H4 (cell line): ENCODE measurements at regions not wholly inside any gene's neighbourhood (a gene's known extent, or its start where the extent isn't known, plus 50 kb on each side); places are given as distances from the start of the nearest gene placed in this dataset.
"Not testable (repeated sequence)": the region's sequence is repeated elsewhere in the genome, so short reads cannot be mapped to it uniquely, and the experiment has no call there.

Source experiments
- DNase-seq: peaks from one replicate; pipeline ENCODE4 v3.0.0-alpha.2; 2015; ENCODE audit warnings: low spot score

GRCh38 chr11:97865424-97866012, 1155.2 kb upstream of the CNTN5 start:
- DNase-seq, result no peak

DNA sequence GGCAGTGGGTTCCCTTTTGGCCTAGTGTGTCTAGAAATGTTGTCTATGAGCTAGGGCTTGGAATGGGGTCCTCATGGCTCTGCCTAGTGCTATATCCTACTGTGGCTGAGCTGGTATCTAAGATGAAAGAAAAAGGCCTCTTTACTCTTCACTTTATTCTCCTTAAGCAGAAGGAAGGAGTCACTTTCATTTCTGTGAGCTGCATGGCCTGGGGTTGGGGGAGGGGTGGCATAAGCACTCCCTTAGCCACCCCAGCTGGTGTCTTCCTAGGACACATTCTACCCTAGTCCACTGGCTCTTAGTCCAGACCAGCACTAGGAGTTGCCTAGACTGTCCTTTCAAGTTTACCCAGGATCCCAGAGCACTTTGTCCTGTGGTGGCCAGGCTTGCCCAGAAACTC, 1148.9 kb upstream of the CNTN5 start:
- no peak for DNase-seq

GRCh38 chr11:97880209-97880608, 1140.5 kb upstream of the CNTN5 start:
- no peak for DNase-seq

DNA sequence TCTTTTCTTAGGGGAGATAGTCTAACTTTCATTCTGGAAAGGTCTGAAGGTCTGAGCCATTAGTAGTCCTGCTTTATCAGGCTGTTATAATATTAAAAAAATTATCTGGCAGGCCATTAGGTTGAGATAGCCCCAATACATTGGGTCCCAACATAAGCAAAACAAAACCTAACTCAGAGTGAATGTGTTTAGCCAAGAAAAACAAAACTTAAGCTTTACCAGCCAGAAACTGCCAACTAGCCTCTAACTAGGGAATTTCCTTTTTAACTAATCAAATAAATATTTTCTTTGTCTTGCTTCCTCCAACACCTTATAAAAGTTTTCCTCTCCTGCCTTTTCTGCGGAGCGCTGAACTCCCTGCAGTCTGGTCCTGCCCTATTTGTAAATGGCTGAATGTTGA, 1137.7 kb upstream of the CNTN5 start:
- DNase-seq, result no peak

DNA sequence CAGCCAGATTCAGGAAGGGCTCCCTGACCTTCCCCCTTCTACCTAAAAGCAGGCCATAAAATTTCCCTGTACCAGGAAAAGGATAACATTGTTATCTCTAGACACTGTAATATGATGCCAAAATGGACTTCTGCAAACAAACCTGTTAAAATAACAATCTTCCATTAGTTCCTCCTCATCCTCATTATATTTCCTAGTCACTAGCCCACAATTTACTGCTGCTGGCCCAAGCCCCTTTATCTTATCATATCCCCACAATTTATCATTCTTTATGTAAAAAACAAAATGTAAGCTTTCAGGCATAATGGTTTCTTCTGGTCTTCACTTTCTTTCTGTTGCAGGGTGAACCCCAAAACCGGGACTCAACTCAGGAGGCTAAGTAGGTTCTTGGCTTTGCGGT, 1132.1 kb upstream of the CNTN5 start:
- no peak for DNase-seq

- no peak for DNase-seq
These were observed 1130.3 kb upstream of the CNTN5 start for GRCh38 chr11:97890466-97890865.

DNA sequence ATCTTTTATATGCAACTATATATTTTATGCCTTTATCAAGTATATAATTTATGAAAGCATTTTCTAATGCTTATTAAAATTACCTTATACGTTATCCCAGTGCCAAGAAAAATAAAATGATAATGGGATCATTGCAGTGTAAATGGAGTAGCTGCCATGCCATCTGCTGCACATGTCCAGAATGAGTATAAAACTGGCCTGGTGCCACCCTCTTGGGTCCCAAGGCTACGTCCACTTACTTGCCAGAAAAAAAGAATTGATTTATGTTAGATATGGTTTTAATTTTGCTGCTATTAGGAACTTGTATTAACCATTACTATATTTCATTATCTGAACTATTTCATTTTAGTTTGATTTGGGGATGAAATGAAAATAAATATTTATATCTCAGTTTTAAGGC, 1127.1 kb upstream of the CNTN5 start:
- no peak for DNase-seq

GRCh38 chr11:97894978-97895377, 1125.8 kb upstream of the CNTN5 start:
- DNase-seq, result no peak

GRCh38 chr11:97895572-97895971, 1125.2 kb upstream of the CNTN5 start:
- no peak for DNase-seq

GRCh38 chr11:97902828-97903227, 1117.9 kb upstream of the CNTN5 start:
- DNase-seq, result no peak

GRCh38 chr11:97905101-97905500, 1115.6 kb upstream of the CNTN5 start:
- DNase-seq, result no peak

DNA sequence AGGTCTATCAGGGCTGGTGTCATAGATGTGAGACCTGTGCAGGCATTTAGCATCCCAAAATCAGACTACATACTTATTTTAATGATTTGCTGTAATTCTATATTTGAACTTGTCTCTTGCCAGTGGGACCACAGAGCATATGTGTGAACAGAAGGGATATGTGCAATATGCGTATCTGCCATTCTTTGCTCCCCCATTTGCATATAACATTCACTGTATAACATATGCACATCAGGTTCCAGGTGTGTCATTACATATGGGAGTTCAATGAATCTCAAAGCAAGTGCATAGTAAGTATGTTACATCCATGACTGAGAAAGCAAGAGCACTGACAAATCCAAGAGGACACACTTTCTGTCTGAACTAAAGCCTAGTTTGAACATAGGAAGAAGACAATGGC, 1115.1 kb upstream of the CNTN5 start:
- no peak for DNase-seq

DNA sequence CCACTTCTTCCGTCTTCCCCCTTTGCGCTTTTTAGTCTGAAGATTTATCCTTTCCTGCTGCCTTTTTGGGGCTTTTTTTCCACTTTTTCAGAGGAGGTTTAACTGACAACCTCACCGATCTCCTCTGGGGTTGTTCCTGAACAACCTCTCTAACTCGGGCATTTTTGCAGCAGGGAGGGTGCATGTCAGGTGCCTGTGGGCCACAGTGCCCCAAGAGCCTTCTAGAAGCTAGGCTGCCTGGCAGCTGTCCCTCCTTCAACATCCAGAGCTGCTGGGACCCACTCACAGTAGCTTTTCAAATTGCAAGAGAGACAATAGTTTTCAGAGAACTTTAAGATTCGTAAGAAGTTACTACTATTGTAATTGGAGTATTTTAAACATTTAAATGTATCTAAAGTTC, 1112.4 kb upstream of the CNTN5 start:
- DNase-seq, result no peak

DNA sequence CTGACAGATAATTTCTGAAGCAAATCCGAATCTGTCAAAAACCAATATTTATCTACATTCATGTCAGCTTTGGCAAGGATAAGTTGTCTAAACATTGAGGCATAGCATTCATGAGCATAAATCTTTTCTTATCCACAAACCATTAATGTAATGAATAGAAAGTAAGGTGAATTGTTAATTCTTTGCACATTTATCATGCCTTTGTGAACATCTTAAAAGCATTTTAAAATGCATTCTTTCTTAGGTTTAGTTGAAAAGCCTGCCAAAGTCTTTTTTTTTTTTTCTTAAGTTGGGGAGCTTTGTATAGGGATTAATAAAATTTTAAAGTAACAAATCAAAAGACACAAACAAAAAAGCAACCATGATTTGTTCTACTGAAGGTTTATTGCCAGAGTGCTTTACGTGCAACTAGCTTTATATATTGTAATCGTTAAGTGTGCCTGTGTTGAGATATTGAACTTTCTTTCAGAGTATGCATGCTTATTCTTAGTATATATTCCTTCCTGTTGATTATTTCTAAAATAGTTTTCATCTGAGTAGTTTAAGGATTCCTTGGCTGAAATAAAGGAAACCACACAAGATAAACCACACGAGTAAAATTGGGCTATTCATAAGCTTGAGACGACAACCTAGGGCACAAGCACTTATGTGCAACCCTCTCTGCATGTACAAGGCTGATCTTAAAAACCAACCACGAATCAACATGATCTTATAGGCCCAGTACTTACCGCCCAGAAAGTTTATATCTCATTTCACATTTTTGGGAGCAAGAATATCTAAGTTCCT, 1110.9 kb upstream of the CNTN5 start:
- DNase-seq, result peak; percentile 4

- no peak for DNase-seq
These were observed 1108.1 kb upstream of the CNTN5 start for GRCh38 chr11:97912629-97913028.

GRCh38 chr11:97922933-97923332, 1097.8 kb upstream of the CNTN5 start:
- DNase-seq, result not testable (repeated sequence)

DNA sequence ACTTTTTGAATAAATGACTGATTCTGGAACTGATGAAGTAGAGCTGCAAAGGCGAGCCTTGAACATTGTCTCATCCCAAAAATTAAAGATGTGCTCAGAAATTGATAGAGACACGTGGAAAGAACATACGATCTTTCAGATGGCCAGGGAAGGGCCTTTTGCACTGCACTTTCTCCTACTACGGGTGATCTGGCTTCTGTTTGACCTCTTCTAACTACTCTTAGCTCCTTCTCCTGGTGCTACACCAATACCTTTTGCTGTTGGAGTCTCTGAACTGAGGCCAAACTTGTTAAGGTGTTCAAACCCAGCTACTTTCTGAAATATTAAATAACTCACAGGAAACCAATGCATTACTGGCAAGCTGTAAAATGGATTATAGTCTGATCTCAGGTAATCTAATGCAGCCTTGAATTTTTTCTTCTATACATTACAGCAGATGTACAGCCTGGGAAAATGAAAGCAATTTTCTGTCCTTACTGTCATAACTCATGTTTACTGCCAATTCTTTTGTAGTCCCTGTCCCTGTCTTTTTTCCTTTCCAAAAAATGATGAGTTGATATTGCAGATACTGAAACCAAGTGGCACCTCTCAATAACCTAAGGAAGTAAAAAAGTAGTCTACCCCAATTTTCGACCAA, 1086.1 kb upstream of the CNTN5 start:
- DNase-seq, result no peak

DNA sequence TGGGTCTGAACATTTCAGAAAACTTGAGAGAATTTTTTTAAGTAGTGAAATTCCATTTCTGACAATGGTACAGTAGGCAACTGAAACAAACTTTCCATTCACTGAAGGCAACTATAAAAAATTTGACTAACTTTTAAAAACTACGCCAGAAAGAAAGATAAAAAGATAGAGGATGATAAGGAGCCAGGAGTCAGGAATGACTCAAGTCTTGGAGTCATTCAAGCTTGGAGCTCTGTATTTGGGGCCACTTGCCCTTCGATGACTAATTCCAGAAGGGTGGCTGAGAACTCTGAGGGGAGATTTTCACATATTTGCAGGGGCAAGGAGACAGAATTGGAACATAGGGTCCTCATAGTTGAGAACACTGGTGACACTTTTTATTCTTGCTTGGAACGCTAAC, 1083.2 kb upstream of the CNTN5 start:
- no peak for DNase-seq

GRCh38 chr11:97938789-97939188, 1082.0 kb upstream of the CNTN5 start:
- DNase-seq, result no peak

DNA sequence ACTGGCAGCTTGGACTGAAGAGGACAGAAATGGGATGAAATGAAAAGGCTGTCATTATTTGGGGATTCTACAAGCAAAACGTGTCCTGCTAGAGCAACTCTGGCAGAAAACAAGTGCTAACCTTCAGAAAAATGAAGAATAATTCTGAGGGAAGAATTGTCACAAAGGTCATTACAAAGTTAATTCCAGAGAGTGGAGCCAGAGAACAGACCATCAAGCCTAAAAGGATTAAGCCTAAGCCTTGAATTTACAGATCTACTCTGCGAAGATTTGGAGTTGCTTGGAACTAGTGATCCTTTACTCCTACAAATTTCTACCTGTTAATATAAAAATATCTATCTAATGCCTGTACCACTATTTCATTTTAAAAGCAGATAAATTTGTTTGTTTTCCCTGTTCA, 1077.3 kb upstream of the CNTN5 start:
- no peak for DNase-seq

- DNase-seq, result no peak
These were observed 1072.0 kb upstream of the CNTN5 start for GRCh38 chr11:97948793-97949192.

GRCh38 chr11:97955595-97955994, 1065.2 kb upstream of the CNTN5 start:
- no peak for DNase-seq

- no peak for DNase-seq
These were observed 1063.8 kb upstream of the CNTN5 start for GRCh38 chr11:97956904-97957303.
